AG09319 (cell line): ENCODE measurements at regions not wholly inside any gene's neighbourhood (a gene's known extent, or its start where the extent isn't known, plus 50 kb on each side); places are given as distances from the start of the nearest gene placed in this dataset.
"Not testable (repeated sequence)": the region's sequence is repeated elsewhere in the genome, so short reads cannot be mapped to it uniquely, and the experiment has no call there.

ENCODE experiments used
- DNase-seq: peaks from one replicate; pipeline ENCODE4 v3.0.0-alpha.2; 2010; ENCODE audit warnings: low read depth; ENCODE audit errors: extremely low read depth
- TF ChIP-seq, protein P1 (sequence below): IDR thresholded peaks from 2 replicates; pipeline ENCODE4 v1.5.1; 2011; ENCODE audit warnings: low read depth, mild to moderate bottlenecking, inconsistent platforms, low read length, moderate library complexity

DNA sequence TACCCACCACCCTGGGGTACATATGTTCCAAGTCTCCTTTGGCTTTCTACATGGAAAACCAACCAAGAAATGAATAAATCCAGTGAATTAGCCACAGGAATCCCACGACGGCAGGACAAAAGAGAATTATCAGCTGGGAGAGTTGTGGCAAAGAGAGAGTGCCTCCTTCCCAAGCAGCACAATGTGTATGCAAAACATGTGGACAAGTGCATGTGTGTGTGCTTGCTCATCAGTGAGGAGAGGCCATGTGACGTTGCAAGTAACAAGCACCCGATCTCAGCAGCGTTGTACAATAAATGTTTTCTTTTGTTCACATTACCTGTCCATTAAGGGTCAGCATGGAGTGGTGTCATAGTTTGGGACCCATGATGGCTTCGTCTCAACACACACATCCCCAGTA lies 50.0 kb upstream of the EMX2 start:
- no peak for DNase-seq
- TF ChIP-seq, protein P1, sequence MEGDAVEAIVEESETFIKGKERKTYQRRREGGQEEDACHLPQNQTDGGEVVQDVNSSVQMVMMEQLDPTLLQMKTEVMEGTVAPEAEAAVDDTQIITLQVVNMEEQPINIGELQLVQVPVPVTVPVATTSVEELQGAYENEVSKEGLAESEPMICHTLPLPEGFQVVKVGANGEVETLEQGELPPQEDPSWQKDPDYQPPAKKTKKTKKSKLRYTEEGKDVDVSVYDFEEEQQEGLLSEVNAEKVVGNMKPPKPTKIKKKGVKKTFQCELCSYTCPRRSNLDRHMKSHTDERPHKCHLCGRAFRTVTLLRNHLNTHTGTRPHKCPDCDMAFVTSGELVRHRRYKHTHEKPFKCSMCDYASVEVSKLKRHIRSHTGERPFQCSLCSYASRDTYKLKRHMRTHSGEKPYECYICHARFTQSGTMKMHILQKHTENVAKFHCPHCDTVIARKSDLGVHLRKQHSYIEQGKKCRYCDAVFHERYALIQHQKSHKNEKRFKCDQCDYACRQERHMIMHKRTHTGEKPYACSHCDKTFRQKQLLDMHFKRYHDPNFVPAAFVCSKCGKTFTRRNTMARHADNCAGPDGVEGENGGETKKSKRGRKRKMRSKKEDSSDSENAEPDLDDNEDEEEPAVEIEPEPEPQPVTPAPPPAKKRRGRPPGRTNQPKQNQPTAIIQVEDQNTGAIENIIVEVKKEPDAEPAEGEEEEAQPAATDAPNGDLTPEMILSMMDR: no peak

- TF ChIP-seq, protein P1: no peak
- DNase-seq: no peak
These were observed 54.5 kb upstream of the EMX2 start for GRCh38 chr10:117488004-117488403.

DNA sequence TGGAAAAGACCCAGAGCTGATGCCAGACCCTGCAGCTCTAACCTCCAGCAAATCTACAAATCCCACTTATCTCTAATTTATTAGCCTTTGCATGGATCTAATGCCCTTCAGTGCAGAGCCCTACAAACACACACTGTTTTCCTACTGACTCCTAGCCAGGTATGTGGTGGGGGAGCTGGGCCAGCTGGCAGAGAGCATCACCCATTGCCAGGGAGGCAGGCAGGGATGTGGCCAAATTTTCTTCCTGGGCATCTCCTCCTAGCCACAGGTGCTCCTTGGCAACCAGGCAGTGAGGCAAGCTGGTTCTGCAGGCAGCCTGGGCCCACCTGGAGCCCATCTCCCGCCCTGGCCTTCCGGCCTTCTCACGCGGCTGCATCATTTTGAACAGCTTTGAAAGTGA lies 55.9 kb upstream of the EMX2 start:
- DNase-seq: no peak
- TF ChIP-seq, protein P1: no peak

GRCh38 chr10:117483056-117483590 lies 59.4 kb upstream of the EMX2 start:
- TF ChIP-seq, protein P1: no peak
- DNase-seq: no peak

DNA sequence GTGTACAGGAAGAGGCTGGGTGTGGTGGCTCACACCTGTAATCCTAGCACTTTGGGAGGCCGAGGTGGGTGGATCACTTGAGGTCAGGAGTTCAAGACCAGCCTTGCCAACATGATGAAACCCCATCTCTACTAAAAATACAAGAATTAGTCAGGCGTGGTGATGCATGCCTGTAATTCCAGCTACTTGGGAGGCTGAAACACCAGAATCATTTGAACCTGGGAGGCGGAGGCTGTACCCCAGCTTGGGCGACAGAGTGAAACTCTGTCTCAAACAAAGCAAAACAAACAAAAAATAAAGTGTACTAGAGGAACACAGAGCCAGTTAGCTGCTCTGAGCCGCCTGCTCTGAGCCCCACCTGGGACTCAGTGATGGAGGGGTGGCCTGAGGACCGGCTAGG lies 61.5 kb upstream of the EMX2 start:
- not testable (repeated sequence) for DNase-seq

DNA sequence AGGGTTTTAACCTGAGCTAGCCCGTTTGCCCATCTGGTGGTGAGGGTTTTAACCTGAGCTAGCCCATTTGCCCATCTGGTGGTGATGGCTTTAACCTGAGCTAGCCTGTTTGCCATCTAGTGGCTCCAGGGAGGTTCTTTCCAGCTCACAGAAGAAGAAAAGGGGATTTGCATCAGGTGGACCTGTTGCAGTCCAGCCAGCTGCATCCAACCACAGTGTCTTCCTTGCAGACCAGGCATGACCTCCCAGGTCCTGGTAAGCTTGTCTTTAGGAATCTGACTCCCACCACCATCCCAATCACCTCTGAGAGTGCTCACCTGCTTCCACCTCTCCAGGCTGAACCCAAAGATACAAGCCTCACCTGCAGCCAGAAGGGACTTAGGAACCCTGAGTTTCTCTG lies 62.4 kb upstream of the EMX2 start:
- TF ChIP-seq, protein P1: no peak

DNA sequence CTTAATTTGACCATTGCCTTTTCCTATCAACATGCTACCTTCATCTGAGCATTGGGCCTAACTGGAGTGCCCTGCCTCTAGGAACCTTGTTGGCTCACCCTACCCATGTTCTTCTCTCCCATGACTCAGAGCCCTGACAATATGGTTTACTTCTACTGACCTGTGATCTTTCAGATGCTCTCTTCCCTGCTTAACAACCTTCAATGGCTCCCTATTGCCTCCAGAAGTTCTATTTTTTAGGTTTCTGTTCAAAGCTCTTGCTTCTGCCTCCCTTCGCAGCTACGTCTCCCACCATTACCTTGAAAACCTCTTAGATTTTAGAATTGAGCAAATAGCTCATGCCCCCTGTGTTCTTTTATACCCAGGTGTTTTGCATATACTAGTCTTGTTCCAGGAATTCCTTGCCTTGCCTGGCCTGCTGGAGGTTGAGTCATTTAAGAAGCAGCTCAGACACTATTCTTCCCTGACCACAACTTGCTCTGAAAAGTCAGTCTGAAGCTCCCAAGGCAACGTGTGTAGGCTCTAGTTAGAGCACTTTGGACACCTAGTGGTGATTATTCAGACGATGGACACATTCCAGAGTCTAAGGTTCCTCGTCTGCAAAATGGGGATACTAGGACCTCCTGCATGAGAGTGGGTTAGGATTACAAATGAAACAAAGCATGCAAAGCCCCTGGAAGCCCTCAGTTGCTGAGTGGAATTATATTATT lies 64.4 kb upstream of the EMX2 start:
- TF ChIP-seq, protein P1: no peak
- DNase-seq: peak; percentile 7

More for the DNA sequence above, 62.4 kb upstream of the EMX2 start:
- no peak for DNase-seq
